Endodermal cell (in vitro differentiated cells): ENCODE measurements at regions not wholly inside any gene's neighbourhood (a gene's known extent, or its start where the extent isn't known, plus 50 kb on each side); places are given as distances from the start of the nearest gene placed in this dataset.

Experiments
- DNase-seq: peaks from one replicate; pipeline ENCODE4 v3.0.0-alpha.2; 2017
- H3K27ac ChIP-seq: 2 replicates; pipeline ENCODE4 v1.5.1; 2013; ENCODE audit warnings: mild to moderate bottlenecking, low read depth, low read length, moderate library complexity
- H3K27me3 ChIP-seq: 2 replicates; pipeline ENCODE4 v1.6.1; 2013; ENCODE audit warnings: mild to moderate bottlenecking, low read length, moderate library complexity; ENCODE audit not compliant: insufficient read depth, control insufficient read depth, poor library complexity, severe bottlenecking
- H3K36me3 ChIP-seq: 2 replicates; pipeline ENCODE4 v1.7.0; 2013; ENCODE audit warnings: mild to moderate bottlenecking, low read length, moderate library complexity; ENCODE audit not compliant: control insufficient read depth, insufficient read depth
- H3K4me1 ChIP-seq: one replicate; pipeline ENCODE4 v1.7.0; 2013; ENCODE audit warnings: low read length; ENCODE audit not compliant: control insufficient read depth, insufficient read depth
- H3K4me3 ChIP-seq: 2 replicates; pipeline ENCODE4 v1.5.1; 2013; ENCODE audit warnings: mild to moderate bottlenecking, low read length, moderate library complexity
- H3K9ac ChIP-seq: 2 replicates; pipeline ENCODE4 v1.6.1; 2013; ENCODE audit warnings: mild to moderate bottlenecking, low read length, moderate library complexity; ENCODE audit not compliant: poor library complexity, severe bottlenecking; ENCODE audit errors: extremely low read depth
- H3K9me3 ChIP-seq: 2 replicates; pipeline ENCODE4 v1.6.1; 2013; ENCODE audit warnings: mild to moderate bottlenecking, low read length, moderate library complexity; ENCODE audit not compliant: control insufficient read depth
- H3K27ac Mint-ChIP-seq: 2 replicates; pipeline ENCODE4 v1.8.0; 2020; ENCODE audit warnings: mixed read lengths
- H3K27me3 Mint-ChIP-seq: 2 replicates; pipeline ENCODE4 v1.8.0; 2021; ENCODE audit warnings: mild to moderate bottlenecking, mixed read lengths; ENCODE audit not compliant: insufficient read depth
- H3K36me3 Mint-ChIP-seq: 2 replicates; pipeline ENCODE4 v1.8.0; 2020; ENCODE audit warnings: low read depth, mixed read lengths
- H3K4me1 Mint-ChIP-seq: 2 replicates; pipeline ENCODE4 v1.8.0; 2020; ENCODE audit warnings: mixed read lengths
- H3K4me3 Mint-ChIP-seq: 2 replicates; pipeline ENCODE4 v1.8.0; 2020; ENCODE audit warnings: mild to moderate bottlenecking, moderate library complexity, mixed read lengths
- H3K9me3 Mint-ChIP-seq: 2 replicates; pipeline ENCODE4 v1.8.0; 2020; ENCODE audit warnings: mild to moderate bottlenecking, mixed read lengths
- WGBS, 2 experiments: methylation state at CpG; one replicate each; pipeline versions ENCODE4 v1.1.5 to v1.1.7; 2013; ENCODE audit warnings: missing lambda C conversion rate in 2 of 2, mixed read lengths in 1 of 2; ENCODE audit not compliant: insufficient coverage in 1 of 2, insufficient read length in 1 of 2; 5-methylcytosine and 5-hydroxymethylcytosine counted together
- TF ChIP-seq, protein P1 (sequence below): fragments of 200-600 bp; sonication (generic); conservative IDR thresholded peaks from 2 replicates; pipeline ENCODE4 v1.5.0; 2021; ENCODE audit warnings: antibody characterized with exemption, mild to moderate bottlenecking

GRCh38 chr2:10217489-10218435 lies 84.9 kb upstream of the HPCAL1 start:
- no peaks in the 10 kb centered on the region for H3K9me3 ChIP-seq
- H3K4me1 Mint-ChIP-seq: peaks cover 6% of the 10 kb centered on the region
- peak overlapping the region; percentile 49 for H3K27ac ChIP-seq
- H3K36me3 Mint-ChIP-seq: no peaks in the 10 kb centered on the region
- H3K27ac Mint-ChIP-seq: no peak overlapping the region
- no peak overlapping the region for H3K4me3 Mint-ChIP-seq
- no peak overlapping the region for H3K9ac ChIP-seq
- DNase-seq: no peak
- H3K4me1 ChIP-seq: no peaks in the 10 kb centered on the region
- no peak overlapping the region for H3K4me3 ChIP-seq
- H3K9me3 Mint-ChIP-seq: no peaks in the 10 kb centered on the region
- no peaks in the 10 kb centered on the region for H3K36me3 ChIP-seq
- no peaks in the 10 kb centered on the region for H3K27me3 Mint-ChIP-seq
- TF ChIP-seq, protein P1, sequence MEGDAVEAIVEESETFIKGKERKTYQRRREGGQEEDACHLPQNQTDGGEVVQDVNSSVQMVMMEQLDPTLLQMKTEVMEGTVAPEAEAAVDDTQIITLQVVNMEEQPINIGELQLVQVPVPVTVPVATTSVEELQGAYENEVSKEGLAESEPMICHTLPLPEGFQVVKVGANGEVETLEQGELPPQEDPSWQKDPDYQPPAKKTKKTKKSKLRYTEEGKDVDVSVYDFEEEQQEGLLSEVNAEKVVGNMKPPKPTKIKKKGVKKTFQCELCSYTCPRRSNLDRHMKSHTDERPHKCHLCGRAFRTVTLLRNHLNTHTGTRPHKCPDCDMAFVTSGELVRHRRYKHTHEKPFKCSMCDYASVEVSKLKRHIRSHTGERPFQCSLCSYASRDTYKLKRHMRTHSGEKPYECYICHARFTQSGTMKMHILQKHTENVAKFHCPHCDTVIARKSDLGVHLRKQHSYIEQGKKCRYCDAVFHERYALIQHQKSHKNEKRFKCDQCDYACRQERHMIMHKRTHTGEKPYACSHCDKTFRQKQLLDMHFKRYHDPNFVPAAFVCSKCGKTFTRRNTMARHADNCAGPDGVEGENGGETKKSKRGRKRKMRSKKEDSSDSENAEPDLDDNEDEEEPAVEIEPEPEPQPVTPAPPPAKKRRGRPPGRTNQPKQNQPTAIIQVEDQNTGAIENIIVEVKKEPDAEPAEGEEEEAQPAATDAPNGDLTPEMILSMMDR: no peak
- WGBS, 2 experiments: 91 to 96% methylated on average over 10 to 20 of the region's 20 CpGs
- H3K27me3 ChIP-seq: no peaks in the 10 kb centered on the region

DNA sequence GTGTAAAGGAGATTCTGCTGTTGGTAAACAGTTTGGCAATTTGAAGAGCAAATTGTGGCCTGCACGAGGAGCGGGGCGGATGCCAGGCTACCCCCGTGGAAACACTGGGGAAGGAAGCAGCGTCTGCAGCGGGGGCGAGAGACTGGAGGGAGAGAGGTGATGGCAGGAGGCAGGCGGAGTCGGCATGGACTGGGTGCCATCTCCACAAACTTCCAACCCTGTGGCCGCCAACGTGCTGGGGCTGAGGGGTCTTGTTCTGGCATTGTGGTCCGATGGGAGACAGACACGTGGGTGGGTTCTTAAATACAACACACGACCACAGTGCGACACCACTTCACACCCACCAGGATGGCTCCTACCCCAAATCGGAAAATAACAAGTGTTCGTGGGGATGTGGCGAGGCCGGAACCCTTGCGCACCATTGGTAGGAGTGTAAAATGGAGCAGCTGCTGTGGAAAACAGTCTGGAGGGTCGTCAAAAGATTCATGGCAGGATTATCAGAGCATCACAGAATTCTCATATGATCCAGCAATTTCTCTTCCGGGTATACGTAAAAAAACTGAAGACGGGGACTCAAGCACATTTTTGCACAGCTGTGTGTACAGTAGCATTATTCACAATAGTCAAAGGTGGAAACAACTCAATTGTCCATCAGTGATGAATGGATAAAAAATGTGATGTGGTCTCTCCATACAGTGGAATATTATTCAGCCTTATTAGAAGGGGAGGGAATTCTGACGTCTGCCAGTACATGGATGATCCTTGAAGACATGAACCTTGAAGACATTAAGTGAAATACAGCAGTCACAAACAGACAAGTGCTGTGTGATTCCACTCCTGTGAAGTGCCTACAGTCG lies 82.4 kb upstream of the HPCAL1 start:
- peaks cover 6% of the 10 kb centered on the region for H3K4me1 Mint-ChIP-seq
- TF ChIP-seq, protein P1: no peak
- Histone ChIP-seq H3K27me3 (no peaks in the 10 kb centered on the region), H3K36me3 (no peaks in the 10 kb centered on the region), H3K9ac (no peak overlapping the region), H3K9me3 (no peaks in the 10 kb centered on the region), H3K4me1 (no peaks in the 10 kb centered on the region), H3K4me3 (no peak overlapping the region), H3K27ac (no peak overlapping the region)
- no peaks in the 10 kb centered on the region for H3K9me3 Mint-ChIP-seq
- no peak for DNase-seq
- 90 to 91% methylated on average over 14 to 26 of the region's 26 CpGs for whole genome bisulfite sequencing, 2 experiments
- H3K27ac Mint-ChIP-seq: no peak overlapping the region
- H3K27me3 Mint-ChIP-seq: no peaks in the 10 kb centered on the region
- no peak overlapping the region for H3K4me3 Mint-ChIP-seq
- H3K36me3 Mint-ChIP-seq: no peaks in the 10 kb centered on the region

- TF ChIP-seq, protein P1: no peak
- no peak overlapping the region for H3K27ac ChIP-seq
- Mint-ChIP-seq H3K27ac (no peak overlapping the region), H3K27me3 (no peaks in the 10 kb centered on the region), H3K4me1 (peaks cover 6% of the 10 kb centered on the region), H3K36me3 (no peaks in the 10 kb centered on the region), H3K4me3 (no peak overlapping the region), H3K9me3 (no peaks in the 10 kb centered on the region)
- 93 to 95% methylated on average over 7 to 9 of the region's 9 CpGs for WGBS, 2 experiments
- no peaks in the 10 kb centered on the region for H3K9me3 ChIP-seq
- H3K4me3 ChIP-seq: no peak overlapping the region
- H3K27me3 ChIP-seq: no peaks in the 10 kb centered on the region
- no peak for DNase-seq
- no peaks in the 10 kb centered on the region for H3K4me1 ChIP-seq
- no peak overlapping the region for H3K9ac ChIP-seq
- no peaks in the 10 kb centered on the region for H3K36me3 ChIP-seq
These were observed 81.8 kb upstream of the HPCAL1 start for GRCh38 chr2:10220902-10221391.
